ENCODE measurements at regions not wholly inside any gene's neighbourhood (a gene's known extent, or its start where the extent isn't known, plus 50 kb on each side); places are given as distances from the start of the nearest gene placed in this dataset.
A peak's percentile ranks its signal among the peaks of the same experiment; 100 is the strongest.

- no peaks in the 10 kb centered on the region for H3K9me3 Mint-ChIP-seq (ENCODE audit: unreplicated experiment)
- H3K27me3 Mint-ChIP-seq (ENCODE audit: insufficient read depth, unreplicated experiment) = peaks cover 11% of the 10 kb centered on the region
- no peak for TF ChIP-seq CTCF (IDR thresholded peaks at IDR 0.05; ENCODE audit: unreplicated experiment)
- no peaks in the 10 kb centered on the region for H3K4me1 Mint-ChIP-seq (ENCODE audit: insufficient read depth, unreplicated experiment)
- H3K36me3 Mint-ChIP-seq (ENCODE audit: insufficient read depth, unreplicated experiment) = no peaks in the 10 kb centered on the region
- DNase-seq (ENCODE audit: unreplicated experiment) = no peak
- ChIA-PET CTCF (interaction anchor here (0.6 to 6.3 kb wide), 4 partner anchors 27 to 249 kb away, joined by 3 to 62 read pairs (median 3); no protein-coding TSS in a partner anchor), POLR2A (no interaction called here)
- no TSS peak for BruUV-seq (replicated peaks)
- intact Hi-C loops (cut with micrococcal nuclease) = no loop called here
- no peak overlapping the region for H3K27ac Mint-ChIP-seq (ENCODE audit: low read depth, unreplicated experiment)
- no peak overlapping the region for H3K4me3 Mint-ChIP-seq (ENCODE audit: unreplicated experiment)
Observed at GRCh38 chr20:2203436-2203835, 92.4 kb upstream of the TGM3 start.

GRCh38 chr20:2204021-2204420 is 91.8 kb upstream of the TGM3 start:
- no peak overlapping the region for H3K27ac Mint-ChIP-seq (ENCODE audit: low read depth, unreplicated experiment)
- peaks cover 11% of the 10 kb centered on the region for H3K27me3 Mint-ChIP-seq (ENCODE audit: insufficient read depth, unreplicated experiment)
- no peaks in the 10 kb centered on the region for H3K36me3 Mint-ChIP-seq (ENCODE audit: insufficient read depth, unreplicated experiment)

GRCh38 chr20:2206957-2207769 is 88.6 kb upstream of the TGM3 start:
- Mint-ChIP-seq H3K36me3 (ENCODE audit: insufficient read depth, unreplicated experiment) (no peaks in the 10 kb centered on the region), H3K4me1 (ENCODE audit: insufficient read depth, unreplicated experiment) (no peaks in the 10 kb centered on the region), H3K27me3 (ENCODE audit: insufficient read depth, unreplicated experiment) (peaks cover 8% of the 10 kb centered on the region), H3K27ac (ENCODE audit: low read depth, unreplicated experiment) (no peak overlapping the region), H3K4me3 (ENCODE audit: unreplicated experiment) (peak overlapping the region; percentile 65), H3K9me3 (ENCODE audit: unreplicated experiment) (no peaks in the 10 kb centered on the region)
- peak; percentile 64 for DNase-seq (ENCODE audit: unreplicated experiment)
- ChIA-PET POLR2A (interaction anchor here (0.8 to 1.4 kb wide), 8 partner anchors 9 to 261 kb away, joined by 3 to 8 read pairs (median 3); no protein-coding TSS in a partner anchor), CTCF (interaction anchor here (0.6 to 6.3 kb wide), 52 partner anchors 9 to 561 kb away, joined by 3 to 62 read pairs (median 5); no protein-coding TSS in a partner anchor)
- BruUV-seq (replicated peaks) = no TSS peak
- TF ChIP-seq CTCF (IDR thresholded peaks at IDR 0.05; ENCODE audit: unreplicated experiment) = peak; percentile 93
- intact Hi-C loops (cut with micrococcal nuclease) = loop anchor here (1.0 kb wide), 2 partner anchors 195 to 245 kb away; no protein-coding TSS in a partner anchor

More at GRCh38 chr20:2204021-2204420, 91.8 kb upstream of the TGM3 start:
- BruUV-seq (replicated peaks) = no TSS peak
- Mint-ChIP-seq H3K4me3 (ENCODE audit: unreplicated experiment) (no peak overlapping the region), H3K9me3 (ENCODE audit: unreplicated experiment) (no peaks in the 10 kb centered on the region), H3K4me1 (ENCODE audit: insufficient read depth, unreplicated experiment) (no peaks in the 10 kb centered on the region)
- no peak for DNase-seq (ENCODE audit: unreplicated experiment)
- ChIA-PET CTCF (interaction anchor here (0.7 to 6.3 kb wide), 3 partner anchors 28 to 248 kb away, joined by 3 to 62 read pairs (median 3); no protein-coding TSS in a partner anchor), POLR2A (no interaction called here)
- TF ChIP-seq CTCF (IDR thresholded peaks at IDR 0.05; ENCODE audit: unreplicated experiment) = no peak
- intact Hi-C loops (cut with micrococcal nuclease) = no loop called here

- CTCF ChIA-PET = interaction anchor here (0.6 to 6.3 kb wide), 54 partner anchors 10 to 560 kb away, joined by 3 to 62 read pairs (median 5); no protein-coding TSS in a partner anchor
- TF ChIP-seq CTCF (IDR thresholded peaks at IDR 0.05; ENCODE audit: unreplicated experiment) = no peak
- BruUV-seq (replicated peaks) = no TSS peak
- Mint-ChIP-seq H3K4me3 (ENCODE audit: unreplicated experiment) (peak overlapping the region; percentile 65), H3K36me3 (ENCODE audit: insufficient read depth, unreplicated experiment) (no peaks in the 10 kb centered on the region), H3K27ac (ENCODE audit: low read depth, unreplicated experiment) (no peak overlapping the region), H3K4me1 (ENCODE audit: insufficient read depth, unreplicated experiment) (no peaks in the 10 kb centered on the region), H3K27me3 (ENCODE audit: insufficient read depth, unreplicated experiment) (peaks cover 14% of the 10 kb centered on the region), H3K9me3 (ENCODE audit: unreplicated experiment) (no peaks in the 10 kb centered on the region)
- POLR2A ChIA-PET = interaction anchor here (0.8 to 1.4 kb wide), 7 partner anchors 10 to 260 kb away, joined by 3 to 8 read pairs (median 3); no protein-coding TSS in a partner anchor
- no peak for DNase-seq (ENCODE audit: unreplicated experiment)
- intact Hi-C loops (cut with micrococcal nuclease) = loop anchor here (1.0 kb wide), 2 partner anchors 195 to 245 kb away; no protein-coding TSS in a partner anchor
Observed at GRCh38 chr20:2207770-2208097, 88.1 kb upstream of the TGM3 start.

Measured in MCF 10A (cell line).